ENCODE measurements at regions not wholly inside any gene's neighbourhood (a gene's known extent, or its start where the extent isn't known, plus 50 kb on each side); places are given as distances from the start of the nearest gene placed in this dataset.

- TF ChIP-seq FOXA2 (IDR thresholded peaks at IDR 0.05) (no peak), JUND (IDR thresholded peaks at IDR 0.05) (no peak), EGR1 (IDR thresholded peaks at IDR 0.05; ENCODE audit: low read depth in 2 of 2) (no peak), NR2F2 (IDR thresholded peaks at IDR 0.05) (no peak)
Measured at GRCh38 chr10:31683682-31684081, 244.9 kb downstream of the ARHGAP12 start (continued).

DNA sequence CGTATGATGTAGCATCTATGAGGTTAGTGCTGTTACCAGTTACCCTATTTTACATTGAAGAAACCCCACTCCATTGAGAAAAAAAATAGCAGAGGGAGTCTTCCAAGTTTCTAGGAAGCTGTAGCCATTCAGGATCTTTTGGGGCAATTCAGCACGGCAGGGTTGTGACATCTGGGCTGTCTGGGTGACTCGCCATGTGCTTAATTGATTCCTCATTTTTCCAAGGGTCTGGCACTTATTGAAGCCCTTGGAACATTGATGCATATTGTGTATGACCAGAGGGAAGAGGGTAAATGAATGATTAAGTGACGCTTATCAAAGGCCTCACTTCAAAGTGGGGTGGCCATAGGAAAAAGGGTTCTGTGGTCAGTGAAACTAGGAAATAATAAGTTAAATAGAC, 248.7 kb downstream of the ARHGAP12 start:
- H3K4me3 ChIP-seq (ENCODE audit: low read depth in 1 of 3, low read length in 3 of 3): no peak overlapping the region
- H3K4me1 ChIP-seq (ENCODE audit: control insufficient read depth in 4 of 4, insufficient read depth in 4 of 4, low read length in 3 of 4): no peaks in the 10 kb centered on the region
- H3K36me3 ChIP-seq (ENCODE audit: control insufficient read depth in 4 of 4, insufficient read depth in 3 of 4, low read depth in 1 of 4, low read length in 3 of 4): no peaks in the 10 kb centered on the region
- no peak overlapping the region for H3K9ac ChIP-seq (ENCODE audit: low read depth in 1 of 2, low read length in 2 of 2)
- H3K9me3 ChIP-seq (ENCODE audit: control insufficient read depth in 4 of 4, low read length in 3 of 4): peaks cover 3 to 17% (median 10%) of the 10 kb centered on the region in 4 donors
- no peak for DNase-seq (ENCODE audit: low spot score)
- no peaks in the 10 kb centered on the region for H3K27me3 ChIP-seq (ENCODE audit: control insufficient read depth in 4 of 4, insufficient read depth in 4 of 4, low read length in 3 of 4)
- no peak overlapping the region for H3K27ac ChIP-seq (ENCODE audit: low read depth in 1 of 2, low read length in 2 of 2)
- no peak for TF ChIP-seq SP1 (IDR thresholded peaks at IDR 0.05)
- no peak for TF ChIP-seq ATF3 (IDR thresholded peaks at IDR 0.05)
- TF ChIP-seq HNF4G (IDR thresholded peaks at IDR 0.05): no peak
- TF ChIP-seq CTCF (IDR thresholded peaks at IDR 0.05; ENCODE audit: low read depth, low read length, missing input control): no peak
- WGBS: 88% methylated on average over 4 of the region's 4 CpGs

GRCh38 chr10:31678575-31679516, 249.8 kb downstream of the ARHGAP12 start:
- no peak for DNase-seq (ENCODE audit: low spot score)
- H3K4me3 ChIP-seq (ENCODE audit: low read depth in 1 of 3, low read length in 3 of 3): no peak overlapping the region
- no peaks in the 10 kb centered on the region for H3K27me3 ChIP-seq (ENCODE audit: control insufficient read depth in 4 of 4, insufficient read depth in 4 of 4, low read length in 3 of 4)
- 85% methylated on average over 20 of the region's 20 CpGs for WGBS
- H3K27ac ChIP-seq (ENCODE audit: low read depth in 1 of 2, low read length in 2 of 2): no peak overlapping the region
- H3K36me3 ChIP-seq (ENCODE audit: control insufficient read depth in 4 of 4, insufficient read depth in 3 of 4, low read depth in 1 of 4, low read length in 3 of 4): no peaks in the 10 kb centered on the region
- TF ChIP-seq EGR1 (IDR thresholded peaks at IDR 0.05; ENCODE audit: low read depth in 2 of 2): no peak
- TF ChIP-seq RXRA (IDR thresholded peaks at IDR 0.05): no peak
- no peak for TF ChIP-seq SP1 (IDR thresholded peaks at IDR 0.05)
- TF ChIP-seq, protein P1, sequence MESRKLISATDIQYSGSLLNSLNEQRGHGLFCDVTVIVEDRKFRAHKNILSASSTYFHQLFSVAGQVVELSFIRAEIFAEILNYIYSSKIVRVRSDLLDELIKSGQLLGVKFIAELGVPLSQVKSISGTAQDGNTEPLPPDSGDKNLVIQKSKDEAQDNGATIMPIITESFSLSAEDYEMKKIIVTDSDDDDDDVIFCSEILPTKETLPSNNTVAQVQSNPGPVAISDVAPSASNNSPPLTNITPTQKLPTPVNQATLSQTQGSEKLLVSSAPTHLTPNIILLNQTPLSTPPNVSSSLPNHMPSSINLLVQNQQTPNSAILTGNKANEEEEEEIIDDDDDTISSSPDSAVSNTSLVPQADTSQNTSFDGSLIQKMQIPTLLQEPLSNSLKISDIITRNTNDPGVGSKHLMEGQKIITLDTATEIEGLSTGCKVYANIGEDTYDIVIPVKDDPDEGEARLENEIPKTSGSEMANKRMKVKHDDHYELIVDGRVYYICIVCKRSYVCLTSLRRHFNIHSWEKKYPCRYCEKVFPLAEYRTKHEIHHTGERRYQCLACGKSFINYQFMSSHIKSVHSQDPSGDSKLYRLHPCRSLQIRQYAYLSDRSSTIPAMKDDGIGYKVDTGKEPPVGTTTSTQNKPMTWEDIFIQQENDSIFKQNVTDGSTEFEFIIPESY (IDR thresholded peaks at IDR 0.05): no peak
- no peak for TF ChIP-seq JUND (IDR thresholded peaks at IDR 0.05)
- TF ChIP-seq FOXA1 (IDR thresholded peaks at IDR 0.05): no peak
- no peak for TF ChIP-seq FOXA2 (IDR thresholded peaks at IDR 0.05)
- no peaks in the 10 kb centered on the region for H3K4me1 ChIP-seq (ENCODE audit: control insufficient read depth in 4 of 4, insufficient read depth in 4 of 4, low read length in 3 of 4)
- H3K9ac ChIP-seq (ENCODE audit: low read depth in 1 of 2, low read length in 2 of 2): no peak overlapping the region
- H3K9me3 ChIP-seq (ENCODE audit: control insufficient read depth in 4 of 4, low read length in 3 of 4): peaks cover 3 to 13% (median 9%) of the 10 kb centered on the region in 4 donors

- peaks cover 3 to 13% (median 10%) of the 10 kb centered on the region in 4 donors for H3K9me3 ChIP-seq (ENCODE audit: control insufficient read depth in 4 of 4, low read length in 3 of 4)
- no peak overlapping the region for H3K9ac ChIP-seq (ENCODE audit: low read depth in 1 of 2, low read length in 2 of 2)
- H3K27ac ChIP-seq (ENCODE audit: low read depth in 1 of 2, low read length in 2 of 2): no peak overlapping the region
- WGBS: 76% methylated on average over 12 of the region's 12 CpGs
- no peak for DNase-seq (ENCODE audit: low spot score)
- no peaks in the 10 kb centered on the region for H3K4me1 ChIP-seq (ENCODE audit: control insufficient read depth in 4 of 4, insufficient read depth in 4 of 4, low read length in 3 of 4)
- no peaks in the 10 kb centered on the region for H3K36me3 ChIP-seq (ENCODE audit: control insufficient read depth in 4 of 4, insufficient read depth in 3 of 4, low read depth in 1 of 4, low read length in 3 of 4)
- H3K4me3 ChIP-seq (ENCODE audit: low read depth in 1 of 3, low read length in 3 of 3): no peak overlapping the region
- TF ChIP-seq, protein P2, sequence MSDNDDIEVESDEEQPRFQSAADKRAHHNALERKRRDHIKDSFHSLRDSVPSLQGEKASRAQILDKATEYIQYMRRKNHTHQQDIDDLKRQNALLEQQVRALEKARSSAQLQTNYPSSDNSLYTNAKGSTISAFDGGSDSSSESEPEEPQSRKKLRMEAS (IDR thresholded peaks at IDR 0.05): no peak
- TF ChIP-seq REST (IDR thresholded peaks at IDR 0.05) (no peak), HNF4G (IDR thresholded peaks at IDR 0.05) (no peak), TAF1 (conservative IDR thresholded peaks at IDR 0.05) (no peak), GABPA (IDR thresholded peaks at IDR 0.05 in 1 of 2, conservative IDR thresholded peaks at IDR 0.05 in 1 of 2) (no peak)
- no peaks in the 10 kb centered on the region for H3K27me3 ChIP-seq (ENCODE audit: control insufficient read depth in 4 of 4, insufficient read depth in 4 of 4, low read length in 3 of 4)
Measured at GRCh38 chr10:31678139-31678536, 250.5 kb downstream of the ARHGAP12 start.
